ENCODE measurements at regions not wholly inside any gene's neighbourhood (a gene's known extent, or its start where the extent isn't known, plus 50 kb on each side); places are given as distances from the start of the nearest gene placed in this dataset.

GRCh38 chr1:173128742-173129141 lies 78.0 kb upstream of the TNFSF18 start:
- ATAC-seq, result no peak

GRCh38 chr1:173127369-173128307 lies 76.9 kb upstream of the TNFSF18 start:
- Mint-ChIP-seq H3K4me1 (peaks cover 8% of the 10 kb centered on the region), H3K27ac (peak overlapping the region in 1 of 2 donors; percentile 9), H3K9me3 (peaks cover 6 to 28% of the 10 kb centered on the region in 2 donors), H3K4me3 (no peak overlapping the region), H3K27me3 (no peaks in the 10 kb centered on the region)
- ATAC-seq, result no peak
- no peak for DNase-seq

More at GRCh38 chr1:173128742-173129141, 78.0 kb upstream of the TNFSF18 start:
- peaks cover 6 to 29% of the 10 kb centered on the region in 2 donors for H3K9me3 Mint-ChIP-seq
- H3K4me3 Mint-ChIP-seq, result no peak overlapping the region
- DNase-seq, result no peak
- no peaks in the 10 kb centered on the region for H3K4me1 Mint-ChIP-seq
- H3K27me3 Mint-ChIP-seq, result no peaks in the 10 kb centered on the region
- no peak overlapping the region for H3K27ac Mint-ChIP-seq

GRCh38 chr1:173126421-173126820 lies 75.7 kb upstream of the TNFSF18 start:
- DNase-seq, result no peak
- Mint-ChIP-seq H3K27me3 (no peaks in the 10 kb centered on the region), H3K9me3 (peaks cover 6 to 17% of the 10 kb centered on the region in 2 donors), H3K27ac (no peak overlapping the region), H3K4me3 (no peak overlapping the region), H3K4me1 (peaks cover 13% of the 10 kb centered on the region)
- no peak for ATAC-seq

GRCh38 chr1:173122958-173123852 lies 72.5 kb upstream of the TNFSF18 start:
- H3K27ac Mint-ChIP-seq, result no peak overlapping the region

GRCh38 chr1:173122344-173122935 lies 71.7 kb upstream of the TNFSF18 start:
- no peaks in the 10 kb centered on the region for H3K27me3 Mint-ChIP-seq
- ATAC-seq (no peak), DNase-seq (no peak)
- no peak overlapping the region for H3K4me3 Mint-ChIP-seq
- no peak overlapping the region for H3K27ac Mint-ChIP-seq
- H3K4me1 Mint-ChIP-seq, result peaks cover 13% of the 10 kb centered on the region
- H3K9me3 Mint-ChIP-seq, result no peaks in the 10 kb centered on the region

More at GRCh38 chr1:173122958-173123852, 72.5 kb upstream of the TNFSF18 start:
- DNase-seq (no peak), ATAC-seq (no peak)
- peaks cover 13% of the 10 kb centered on the region for H3K4me1 Mint-ChIP-seq
- no peaks in the 10 kb centered on the region for H3K27me3 Mint-ChIP-seq
- H3K9me3 Mint-ChIP-seq, result no peaks in the 10 kb centered on the region
- H3K4me3 Mint-ChIP-seq, result peak overlapping the region in 1 of 2 donors; percentile 7

GRCh38 chr1:173118404-173118803 lies 67.7 kb upstream of the TNFSF18 start:
- no peaks in the 10 kb centered on the region for H3K9me3 Mint-ChIP-seq
- H3K4me3 Mint-ChIP-seq, result no peak overlapping the region
- no peak for ATAC-seq
- H3K27me3 Mint-ChIP-seq, result no peaks in the 10 kb centered on the region
- no peak for DNase-seq
- peaks cover 13% of the 10 kb centered on the region for H3K4me1 Mint-ChIP-seq
- no peak overlapping the region for H3K27ac Mint-ChIP-seq

- DNase-seq, result no peak
- no peak for ATAC-seq
- no peak overlapping the region for H3K27ac Mint-ChIP-seq
Observed at GRCh38 chr1:173117761-173118160, 67.0 kb upstream of the TNFSF18 start.

GRCh38 chr1:173117108-173117633 lies 66.4 kb upstream of the TNFSF18 start:
- ATAC-seq (no peak), DNase-seq (no peak)
- no peak overlapping the region for H3K4me3 Mint-ChIP-seq
- H3K9me3 Mint-ChIP-seq, result no peaks in the 10 kb centered on the region
- H3K27me3 Mint-ChIP-seq, result no peaks in the 10 kb centered on the region
- H3K4me1 Mint-ChIP-seq, result peaks cover under 1% of the 10 kb centered on the region
- H3K27ac Mint-ChIP-seq, result no peak overlapping the region

More at GRCh38 chr1:173117761-173118160, 67.0 kb upstream of the TNFSF18 start:
- Mint-ChIP-seq H3K9me3 (no peaks in the 10 kb centered on the region), H3K4me1 (peaks cover 6% of the 10 kb centered on the region), H3K4me3 (no peak overlapping the region), H3K27me3 (no peaks in the 10 kb centered on the region)

- no peaks in the 10 kb centered on the region for H3K4me1 Mint-ChIP-seq
- peaks cover 13 to 15% of the 10 kb centered on the region in 2 donors for H3K9me3 Mint-ChIP-seq
- H3K4me3 Mint-ChIP-seq, result no peak overlapping the region
- ATAC-seq (no peak), DNase-seq (no peak)
- H3K27me3 Mint-ChIP-seq, result no peaks in the 10 kb centered on the region
- H3K27ac Mint-ChIP-seq, result no peak overlapping the region
Observed at GRCh38 chr1:173114346-173114745, 63.6 kb upstream of the TNFSF18 start.

- Mint-ChIP-seq H3K27me3 (no peaks in the 10 kb centered on the region), H3K9me3 (peaks cover 16% of the 10 kb centered on the region in 2 donors), H3K4me3 (no peak overlapping the region), H3K27ac (no peak overlapping the region), H3K4me1 (no peaks in the 10 kb centered on the region)
- DNase-seq (no peak), ATAC-seq (no peak)
Observed at GRCh38 chr1:173113015-173113741, 62.4 kb upstream of the TNFSF18 start.

GRCh38 chr1:173112129-173112528 lies 61.4 kb upstream of the TNFSF18 start:
- Mint-ChIP-seq H3K4me3 (no peak overlapping the region), H3K4me1 (no peaks in the 10 kb centered on the region), H3K27me3 (no peaks in the 10 kb centered on the region), H3K27ac (no peak overlapping the region), H3K9me3 (peaks cover 24 to 27% of the 10 kb centered on the region in 2 donors)
- ATAC-seq (no peak), DNase-seq (no peak)

- H3K27me3 Mint-ChIP-seq, result no peaks in the 10 kb centered on the region
- H3K4me3 Mint-ChIP-seq, result no peak overlapping the region
- H3K4me1 Mint-ChIP-seq, result no peaks in the 10 kb centered on the region
- peaks cover 35 to 56% of the 10 kb centered on the region in 2 donors for H3K9me3 Mint-ChIP-seq
- no peak overlapping the region for H3K27ac Mint-ChIP-seq
- ATAC-seq (no peak), DNase-seq (no peak)
Observed at GRCh38 chr1:173107696-173108095, 57.0 kb upstream of the TNFSF18 start.

- no peak overlapping the region for H3K27ac Mint-ChIP-seq
- no peak for ATAC-seq
- peaks cover 22 to 45% of the 10 kb centered on the region in 2 donors for H3K9me3 Mint-ChIP-seq
- H3K27me3 Mint-ChIP-seq, result no peaks in the 10 kb centered on the region
- H3K4me1 Mint-ChIP-seq, result no peaks in the 10 kb centered on the region
- no peak overlapping the region for H3K4me3 Mint-ChIP-seq
- no peak for DNase-seq
Observed at GRCh38 chr1:173103006-173103405, 52.3 kb upstream of the TNFSF18 start.

GRCh38 chr1:173101589-173101988 lies 50.8 kb upstream of the TNFSF18 start:
- no peak overlapping the region for H3K4me3 Mint-ChIP-seq
- H3K27ac Mint-ChIP-seq, result no peak overlapping the region
- peaks cover 17 to 33% of the 10 kb centered on the region in 2 donors for H3K9me3 Mint-ChIP-seq
- no peaks in the 10 kb centered on the region for H3K4me1 Mint-ChIP-seq
- H3K27me3 Mint-ChIP-seq, result no peaks in the 10 kb centered on the region
- DNase-seq (no peak), ATAC-seq (no peak)

All from stimulated activated naive CD8-positive, alpha-beta T cell treated with anti-CD3 and anti-CD28 coated beads, Interleukin-15, amount 100 ng/mL, for 72 hours (primary cell).